CD14-positive monocyte (primary cell): ENCODE measurements at regions not wholly inside any gene's neighbourhood (a gene's known extent, or its start where the extent isn't known, plus 50 kb on each side); places are given as distances from the start of the nearest gene placed in this dataset.

Experiments
- DNase-seq, 3 donors: peaks; one replicate each; pipeline ENCODE4 v3.0.0-alpha.2; 2011 to 2022
- H2AFZ ChIP-seq: 2 replicates; pipeline ENCODE4 v1.6.0; 2012; ENCODE audit warnings: mild to moderate bottlenecking, low read depth, low read length, inconsistent platforms; ENCODE audit not compliant: insufficient read depth, poor library complexity, severe bottlenecking
- H3K27ac ChIP-seq, 2 donors: 1 replicate in 1 of 2; 2 replicates in 1 of 2; pipeline ENCODE4 v1.5.1; 2012 to 2013; ENCODE audit warnings: low read length in 2 of 2, control low read depth in 1 of 2, inconsistent platforms in 1 of 2, low read depth in 1 of 2, mild to moderate bottlenecking in 1 of 2
- H3K27me3 ChIP-seq, 2 donors: one replicate each; pipeline versions ENCODE4 v1.6.0 to v1.6.1; 2011 to 2013; ENCODE audit warnings: low read length in 2 of 2; ENCODE audit not compliant: control insufficient read depth in 2 of 2, insufficient read depth in 2 of 2
- H3K36me3 ChIP-seq, 2 donors: replicated peaks in 1 of 2; 1 replicate in 1 of 2; 2 replicates in 1 of 2; pipeline versions ENCODE4 v1.5.1 to v1.6.1; 2012 to 2013; ENCODE audit warnings: low read length in 2 of 2, control low read depth in 1 of 2, inconsistent platforms in 1 of 2, mild to moderate bottlenecking in 1 of 2; ENCODE audit not compliant: insufficient read depth in 2 of 2, control insufficient read depth in 1 of 2
- H3K4me1 ChIP-seq, 2 donors: 1 replicate in 1 of 2; 2 replicates in 1 of 2; pipeline versions ENCODE4 v1.5.1 to v1.6.1; 2012 to 2013; ENCODE audit warnings: low read length in 2 of 2, control low read depth in 1 of 2, inconsistent platforms in 1 of 2, mild to moderate bottlenecking in 1 of 2, moderate library complexity in 1 of 2; ENCODE audit not compliant: insufficient read depth in 2 of 2, control insufficient read depth in 1 of 2
- H3K4me2 ChIP-seq: replicated peaks from 2 replicates; pipeline ENCODE3; 2012; ENCODE audit warnings: low read length, moderate library complexity, mild to moderate bottlenecking; ENCODE audit not compliant: poor library complexity, severe bottlenecking; ENCODE audit errors: extremely low read depth
- H3K4me3 ChIP-seq, 3 experiments: fragments of 200-600 bp in 1 of 3; sonication (generic) in 1 of 3; replicated peaks in 1 of 3; 1 replicate in 2 of 3; 2 replicates in 1 of 3; pipeline ENCODE4 v1.5.1; 2011 to 2013; ENCODE audit warnings: low read length in 3 of 3, mild to moderate bottlenecking in 3 of 3, control low read depth in 2 of 3, low read depth in 2 of 3, inconsistent platforms in 1 of 3, moderate library complexity in 1 of 3
- H3K79me2 ChIP-seq: 2 replicates; pipeline ENCODE4 v1.6.0; 2012; ENCODE audit warnings: mild to moderate bottlenecking, control low read depth, inconsistent platforms, low read length, moderate library complexity; ENCODE audit not compliant: insufficient read depth
- H3K9ac ChIP-seq: 2 replicates; pipeline ENCODE4 v1.6.0; 2017; ENCODE audit warnings: low read length, mild to moderate bottlenecking; ENCODE audit not compliant: insufficient read depth, poor library complexity, severe bottlenecking
- H3K9me3 ChIP-seq, 2 donors: replicated peaks in 1 of 2; 1 replicate in 1 of 2; 2 replicates in 1 of 2; pipeline versions ENCODE4 v1.5.1 to v1.6.1; 2012 to 2013; ENCODE audit warnings: low read length in 2 of 2, control low read depth in 1 of 2; ENCODE audit not compliant: control insufficient read depth in 1 of 2, insufficient read depth in 1 of 2
- H4K20me1 ChIP-seq: 2 replicates; pipeline ENCODE4 v1.6.0; 2012; ENCODE audit warnings: mild to moderate bottlenecking, low read length, control low read depth, moderate library complexity; ENCODE audit not compliant: insufficient read depth
- H3K27ac Mint-ChIP-seq, 7 donors: one replicate each; pipeline ENCODE4 v1.8.0; 2020; ENCODE audit warnings: mild to moderate bottlenecking in 7 of 7, mixed read lengths in 7 of 7, moderate library complexity in 6 of 7, inconsistent platforms in 2 of 7
- H3K27me3 Mint-ChIP-seq, 3 donors: one replicate each; pipeline ENCODE4 v1.8.0; 2021 to 2022; ENCODE audit warnings: low read depth in 3 of 3, mild to moderate bottlenecking in 3 of 3, mixed read lengths in 3 of 3, moderate library complexity in 3 of 3, inconsistent platforms in 1 of 3
- H3K36me3 Mint-ChIP-seq, 2 donors: one replicate each; pipeline ENCODE4 v1.8.0; 2020; ENCODE audit warnings: mixed read lengths in 2 of 2, inconsistent platforms in 1 of 2, mild to moderate bottlenecking in 1 of 2
- H3K4me1 Mint-ChIP-seq: one replicate; pipeline ENCODE4 v1.8.0; 2020; ENCODE audit warnings: mild to moderate bottlenecking, mixed read lengths
- H3K4me3 Mint-ChIP-seq, 2 donors: one replicate each; pipeline ENCODE4 v1.8.0; 2020; ENCODE audit warnings: mild to moderate bottlenecking in 2 of 2, mixed read lengths in 2 of 2, moderate library complexity in 1 of 2
- H3K9me3 Mint-ChIP-seq, 7 donors: one replicate each; pipeline ENCODE4 v1.8.0; 2020 to 2022; ENCODE audit warnings: mixed read lengths in 7 of 7, mild to moderate bottlenecking in 6 of 7, moderate library complexity in 6 of 7, inconsistent platforms in 2 of 7
- WGBS: methylation state at CpG from one replicate; pipeline ENCODE4 v1.1.5; 2013; ENCODE audit warnings: missing lambda C conversion rate; ENCODE audit not compliant: insufficient coverage; 5-methylcytosine and 5-hydroxymethylcytosine counted together
- intact Hi-C, 2 donors: fragments of 100-400 bp; cut with micrococcal nuclease; formaldehyde crosslinking; loops; one replicate each; pipeline versions ENCODE4 v1.15.0 to v1.15.1; 2023
- TF ChIP-seq, protein P1 (sequence below): fragments of 200-600 bp; IDR thresholded peaks from one replicate; pipeline ENCODE4 v1.8.0; 2022; ENCODE audit warnings: antibody characterized with exemption, mild to moderate bottlenecking

DNA sequence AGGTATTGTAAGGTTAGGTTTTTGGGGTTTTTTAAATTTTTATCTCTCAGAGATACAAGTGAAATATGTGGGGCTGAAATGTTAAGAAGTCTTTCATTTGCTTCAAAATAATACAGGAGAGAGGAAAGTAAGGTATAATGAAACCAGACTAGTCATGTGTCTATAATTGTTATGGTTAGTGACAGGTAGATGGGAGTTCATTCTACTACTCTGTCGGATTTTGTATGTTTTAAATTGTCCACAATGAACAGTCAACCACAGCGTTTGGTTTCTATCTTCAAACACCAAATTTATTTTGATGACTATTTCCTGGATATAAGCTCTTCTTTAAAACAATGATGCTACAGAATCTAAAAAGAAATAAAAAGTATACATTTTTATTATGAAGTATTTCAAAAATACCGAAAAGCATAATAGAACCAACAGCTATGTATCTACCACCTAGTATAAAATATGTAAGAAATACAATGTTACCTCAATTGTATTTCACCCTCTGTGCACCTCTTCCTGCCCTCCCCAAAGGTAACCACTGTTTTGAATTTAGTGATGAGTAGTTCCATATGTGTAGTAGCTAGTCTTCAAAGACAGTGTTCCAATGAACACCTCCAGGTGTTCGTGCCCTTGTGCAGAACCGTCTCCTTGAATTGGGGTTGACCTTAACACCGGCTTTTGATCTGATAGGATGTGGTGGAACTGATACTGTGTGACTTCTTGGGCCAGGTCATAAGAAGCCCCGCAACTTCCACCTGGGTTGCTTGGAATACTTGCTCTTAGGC is 74.8 kb upstream of the CDK1 start:
- H3K36me3 Mint-ChIP-seq, result no peaks in the 10 kb centered on the region
- Histone ChIP-seq H3K9ac (no peak overlapping the region), H4K20me1 (no peaks in the 10 kb centered on the region), H2AFZ (no peak overlapping the region), H3K36me3 (no peaks in the 10 kb centered on the region), H3K4me1 (no peaks in the 10 kb centered on the region), H3K27me3 (no peaks in the 10 kb centered on the region), H3K79me2 (no peaks in the 10 kb centered on the region), H3K4me3 (no peak overlapping the region), H3K9me3 (no peaks in the 10 kb centered on the region), H3K4me2 (no peak overlapping the region), H3K27ac (no peak overlapping the region)
- DNase-seq, result no peak
- intact Hi-C loops, result no loop called here
- no peaks in the 10 kb centered on the region for H3K4me1 Mint-ChIP-seq
- 100% methylated on average over 1 of the region's 7 CpGs for whole genome bisulfite sequencing
- peaks cover 0 to 1% (median 1%) of the 10 kb centered on the region in 3 donors for H3K27me3 Mint-ChIP-seq
- no peak overlapping the region for H3K4me3 Mint-ChIP-seq
- peaks cover 0 to 6% (median 0%) of the 10 kb centered on the region in 7 donors for H3K9me3 Mint-ChIP-seq
- no peak overlapping the region for H3K27ac Mint-ChIP-seq
- TF ChIP-seq, protein P1, sequence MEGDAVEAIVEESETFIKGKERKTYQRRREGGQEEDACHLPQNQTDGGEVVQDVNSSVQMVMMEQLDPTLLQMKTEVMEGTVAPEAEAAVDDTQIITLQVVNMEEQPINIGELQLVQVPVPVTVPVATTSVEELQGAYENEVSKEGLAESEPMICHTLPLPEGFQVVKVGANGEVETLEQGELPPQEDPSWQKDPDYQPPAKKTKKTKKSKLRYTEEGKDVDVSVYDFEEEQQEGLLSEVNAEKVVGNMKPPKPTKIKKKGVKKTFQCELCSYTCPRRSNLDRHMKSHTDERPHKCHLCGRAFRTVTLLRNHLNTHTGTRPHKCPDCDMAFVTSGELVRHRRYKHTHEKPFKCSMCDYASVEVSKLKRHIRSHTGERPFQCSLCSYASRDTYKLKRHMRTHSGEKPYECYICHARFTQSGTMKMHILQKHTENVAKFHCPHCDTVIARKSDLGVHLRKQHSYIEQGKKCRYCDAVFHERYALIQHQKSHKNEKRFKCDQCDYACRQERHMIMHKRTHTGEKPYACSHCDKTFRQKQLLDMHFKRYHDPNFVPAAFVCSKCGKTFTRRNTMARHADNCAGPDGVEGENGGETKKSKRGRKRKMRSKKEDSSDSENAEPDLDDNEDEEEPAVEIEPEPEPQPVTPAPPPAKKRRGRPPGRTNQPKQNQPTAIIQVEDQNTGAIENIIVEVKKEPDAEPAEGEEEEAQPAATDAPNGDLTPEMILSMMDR, result no peak

DNA sequence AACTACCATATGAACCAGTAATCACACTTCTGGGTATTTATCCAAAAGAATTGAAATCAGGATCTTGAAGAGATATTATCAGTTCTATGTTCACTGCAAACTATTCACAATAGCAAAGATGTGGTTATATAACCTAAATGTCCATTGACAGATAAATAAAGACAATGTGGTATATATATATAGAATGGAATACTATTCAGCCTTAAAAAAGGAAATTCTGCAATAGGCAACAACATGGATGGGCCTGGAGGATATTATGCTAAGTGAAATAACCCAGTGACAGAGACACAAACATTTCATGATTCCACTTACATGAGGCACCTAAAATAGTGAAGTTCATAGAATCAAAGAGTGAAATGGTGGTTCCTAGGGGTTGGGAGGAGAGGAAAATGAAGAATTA is 90.6 kb upstream of the CDK1 start:
- no peaks in the 10 kb centered on the region for H3K36me3 Mint-ChIP-seq
- Histone ChIP-seq H3K4me3 (no peak overlapping the region), H3K79me2 (no peaks in the 10 kb centered on the region), H3K36me3 (no peaks in the 10 kb centered on the region), H3K4me1 (no peaks in the 10 kb centered on the region), H3K27ac (no peak overlapping the region), H4K20me1 (no peaks in the 10 kb centered on the region), H3K27me3 (no peaks in the 10 kb centered on the region), H2AFZ (no peak overlapping the region), H3K9me3 (peaks cover 5 to 7% of the 10 kb centered on the region in 2 donors), H3K4me2 (no peak overlapping the region), H3K9ac (no peak overlapping the region)
- TF ChIP-seq, protein P1, result no peak
- peaks cover 2% of the 10 kb centered on the region for H3K4me1 Mint-ChIP-seq
- no peak overlapping the region for H3K4me3 Mint-ChIP-seq
- no peak for DNase-seq
- no peak overlapping the region for H3K27ac Mint-ChIP-seq
- peaks cover 0 to 2% (median 0%) of the 10 kb centered on the region in 3 donors for H3K27me3 Mint-ChIP-seq
- peaks cover 4 to 12% (median 11%) of the 10 kb centered on the region in 7 donors for H3K9me3 Mint-ChIP-seq
- intact Hi-C loops, result no loop called here
